ENCODE measurements at regions not wholly inside any gene's neighbourhood (a gene's known extent, or its start where the extent isn't known, plus 50 kb on each side); places are given as distances from the start of the nearest gene placed in this dataset.
"Not testable (repeated sequence)": the region's sequence is repeated elsewhere in the genome, so short reads cannot be mapped to it uniquely, and the experiment has no call there.

GRCh38 chr9:113705928-113706519 is 170.1 kb upstream of the ZNF618 start:
- DNase-seq, result no peak

- no peak for DNase-seq
These were observed 168.0 kb upstream of the ZNF618 start for GRCh38 chr9:113707953-113708695.

- DNase-seq, result no peak
These were observed 167.0 kb upstream of the ZNF618 start for GRCh38 chr9:113708821-113709713.

- no peak for DNase-seq
These were observed 166.4 kb upstream of the ZNF618 start for GRCh38 chr9:113709721-113710120.

- no peak for DNase-seq
These were observed 164.9 kb upstream of the ZNF618 start for GRCh38 chr9:113711251-113711650.

- DNase-seq, result no peak
These were observed 164.1 kb upstream of the ZNF618 start for GRCh38 chr9:113712053-113712452.

GRCh38 chr9:113715086-113715485 is 161.0 kb upstream of the ZNF618 start:
- no peak for DNase-seq

GRCh38 chr9:113719919-113720318 is 156.2 kb upstream of the ZNF618 start:
- no peak for DNase-seq

GRCh38 chr9:113720495-113720894 is 155.6 kb upstream of the ZNF618 start:
- DNase-seq, result no peak

- DNase-seq, result no peak
These were observed 154.3 kb upstream of the ZNF618 start for GRCh38 chr9:113721856-113722255.

- DNase-seq, result no peak
These were observed 151.9 kb upstream of the ZNF618 start for GRCh38 chr9:113724202-113724601.

GRCh38 chr9:113728989-113729388 is 147.1 kb upstream of the ZNF618 start:
- no peak for DNase-seq

GRCh38 chr9:113734826-113735225 is 141.3 kb upstream of the ZNF618 start:
- no peak for DNase-seq

- peak; percentile 7 for DNase-seq
These were observed 138.4 kb upstream of the ZNF618 start for GRCh38 chr9:113737517-113738271.

GRCh38 chr9:113738496-113738892 is 137.6 kb upstream of the ZNF618 start:
- no peak for DNase-seq

GRCh38 chr9:113738893-113739604 is 137.1 kb upstream of the ZNF618 start:
- no peak for DNase-seq

GRCh38 chr9:113739605-113740507 is 136.3 kb upstream of the ZNF618 start:
- DNase-seq, result not testable (repeated sequence)

GRCh38 chr9:113740508-113741500 is 135.3 kb upstream of the ZNF618 start:
- DNase-seq, result not testable (repeated sequence)

All from NCI-H510A (cell line).